Stimulated activated naive CD8-positive, alpha-beta T cell treated with anti-CD3 and anti-CD28 coated beads, Interleukin-15, amount 100 ng/mL, for 72 hours (primary cell): ENCODE measurements at regions not wholly inside any gene's neighbourhood (a gene's known extent, or its start where the extent isn't known, plus 50 kb on each side); places are given as distances from the start of the nearest gene placed in this dataset.
A peak's percentile ranks its signal among the peaks of the same experiment; 100 is the strongest.

Experiments used
- ATAC-seq: fragments of 150-1000 bp; cut with Tn5 transposase; 2 replicates; pipeline ENCODE4 v1.10.0; 2021; ENCODE audit warnings: mild to moderate bottlenecking, moderate library complexity
- DNase-seq, 2 donors: peaks; one replicate each; pipeline ENCODE4 v3.0.0; 2021 to 2022
- H3K27ac Mint-ChIP-seq, 2 donors: one replicate each; pipeline ENCODE4 v1.8.0; 2022; ENCODE audit warnings: mild to moderate bottlenecking in 2 of 2, mixed read lengths in 2 of 2, moderate library complexity in 2 of 2
- H3K27me3 Mint-ChIP-seq: one replicate; pipeline ENCODE4 v1.8.0; 2022; ENCODE audit warnings: mixed read lengths
- H3K4me1 Mint-ChIP-seq: one replicate; pipeline ENCODE4 v1.8.0; 2022; ENCODE audit warnings: mild to moderate bottlenecking, mixed read lengths
- H3K4me3 Mint-ChIP-seq, 2 donors: one replicate each; pipeline ENCODE4 v1.8.0; 2022; ENCODE audit warnings: mild to moderate bottlenecking in 2 of 2, mixed read lengths in 2 of 2, moderate library complexity in 1 of 2
- H3K9me3 Mint-ChIP-seq, 2 donors: one replicate each; pipeline ENCODE4 v1.8.0; 2022; ENCODE audit warnings: mixed read lengths in 2 of 2

DNA sequence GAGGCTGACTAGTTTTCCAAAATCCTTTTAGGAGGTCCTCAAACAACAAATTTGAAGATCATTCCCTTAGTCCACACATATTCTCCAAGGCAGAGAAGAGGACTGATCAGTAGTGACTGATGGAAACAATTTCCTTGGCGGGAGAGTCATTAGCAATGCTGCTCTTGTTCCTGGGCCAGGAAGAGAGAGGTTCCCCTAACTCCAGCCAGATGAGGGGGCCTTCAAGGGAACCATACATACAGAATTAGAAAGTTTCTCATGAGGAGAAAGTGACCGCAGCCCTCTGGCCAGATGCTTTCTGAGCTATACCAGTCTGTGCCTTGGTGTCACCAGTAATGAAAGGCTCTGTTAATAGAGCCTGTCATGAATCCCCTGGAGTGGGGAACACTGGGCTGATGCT, 539.4 kb downstream of the BNC2 start:
- Mint-ChIP-seq H3K4me3 (no peak overlapping the region), H3K9me3 (no peaks in the 10 kb centered on the region), H3K27ac (peak overlapping the region in 1 of 2 donors; percentile 56), H3K4me1 (no peaks in the 10 kb centered on the region), H3K27me3 (no peaks in the 10 kb centered on the region)
- ATAC-seq (no peak), DNase-seq (no peak)

DNA sequence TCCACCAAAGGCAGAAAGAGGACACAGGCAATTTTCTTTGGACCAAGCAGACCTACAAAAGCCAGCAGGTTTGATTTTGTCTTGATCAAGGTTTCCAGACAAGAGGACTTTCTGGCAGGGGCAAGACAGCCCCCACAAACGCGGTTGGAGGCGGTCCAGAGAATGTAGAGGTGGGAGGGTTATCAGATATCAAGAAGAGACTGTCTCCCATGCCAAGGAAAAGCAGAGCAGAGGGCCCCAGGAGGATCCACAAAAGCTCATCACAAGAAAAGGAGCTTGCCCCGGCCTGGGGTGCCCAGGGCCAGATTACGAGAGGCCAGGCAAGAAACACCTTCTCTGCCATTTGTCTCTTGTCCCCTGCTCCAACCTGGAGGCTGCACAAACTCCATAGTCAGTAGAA, 538.9 kb downstream of the BNC2 start:
- DNase-seq: no peak
- Mint-ChIP-seq H3K9me3 (no peaks in the 10 kb centered on the region), H3K4me1 (no peaks in the 10 kb centered on the region), H3K27me3 (no peaks in the 10 kb centered on the region), H3K4me3 (no peak overlapping the region), H3K27ac (peak overlapping the region in 1 of 2 donors; percentile 56)
- ATAC-seq: no peak

DNA sequence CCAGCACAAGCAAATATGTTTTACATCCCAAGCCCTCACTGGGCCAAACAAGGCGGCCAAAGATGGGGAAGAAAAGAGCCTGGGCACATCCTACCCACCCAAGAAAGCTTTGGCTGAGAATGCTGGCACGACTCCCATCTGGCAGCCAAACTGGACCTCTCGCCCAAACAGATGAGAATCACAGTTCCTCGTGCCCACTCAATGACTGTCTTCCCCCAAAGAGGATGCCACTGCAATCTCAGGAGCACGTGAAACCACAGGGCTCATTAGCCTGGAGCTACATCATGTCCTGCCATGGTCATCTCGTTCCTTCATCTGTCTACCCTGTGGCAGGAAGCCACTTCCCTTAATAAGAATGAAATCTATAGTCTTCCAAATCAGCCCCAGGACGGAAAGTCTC, 536.8 kb downstream of the BNC2 start:
- ATAC-seq: no peak
- Mint-ChIP-seq H3K27ac (no peak overlapping the region), H3K4me1 (no peaks in the 10 kb centered on the region), H3K4me3 (no peak overlapping the region), H3K27me3 (no peaks in the 10 kb centered on the region), H3K9me3 (no peaks in the 10 kb centered on the region)
- no peak for DNase-seq

DNA sequence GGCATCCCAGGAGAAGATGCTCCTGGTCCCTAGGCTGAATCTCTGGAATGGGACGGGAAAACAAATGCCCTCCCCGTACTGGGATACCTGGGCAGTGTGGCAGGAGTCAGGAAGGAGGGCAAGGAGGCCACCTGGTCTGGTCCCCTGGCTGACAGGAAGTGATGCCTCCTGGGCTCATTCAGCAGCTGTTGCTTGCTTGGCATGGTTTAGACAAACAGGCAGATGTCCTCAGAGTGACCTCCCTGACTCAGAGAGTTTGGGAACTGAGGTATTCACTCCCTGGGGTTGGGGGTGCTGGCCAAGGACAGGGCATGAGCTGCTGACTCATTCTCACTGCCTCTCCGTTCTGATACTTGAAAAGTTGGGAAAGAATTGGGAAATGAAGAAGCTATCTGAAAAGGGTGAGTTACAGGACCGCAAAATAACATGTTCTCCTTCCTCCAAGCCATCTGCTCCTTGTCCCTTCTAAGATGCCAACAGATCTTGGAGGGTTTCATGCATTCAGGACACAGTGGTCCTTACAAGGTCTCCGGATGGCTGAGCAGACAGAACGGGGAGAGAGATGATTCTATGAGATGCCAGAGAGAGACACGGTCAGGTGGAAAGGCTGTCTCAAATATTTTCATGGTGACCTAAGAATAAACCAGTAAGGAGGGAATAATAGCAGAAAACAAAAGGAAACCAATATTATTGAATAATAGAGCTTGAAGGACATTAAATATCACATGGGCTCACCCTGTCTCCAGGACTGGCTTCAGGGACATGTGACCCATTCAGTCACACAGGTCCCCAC, 534.5 kb downstream of the BNC2 start:
- ATAC-seq: no peak
- H3K4me1 Mint-ChIP-seq: no peaks in the 10 kb centered on the region

DNA sequence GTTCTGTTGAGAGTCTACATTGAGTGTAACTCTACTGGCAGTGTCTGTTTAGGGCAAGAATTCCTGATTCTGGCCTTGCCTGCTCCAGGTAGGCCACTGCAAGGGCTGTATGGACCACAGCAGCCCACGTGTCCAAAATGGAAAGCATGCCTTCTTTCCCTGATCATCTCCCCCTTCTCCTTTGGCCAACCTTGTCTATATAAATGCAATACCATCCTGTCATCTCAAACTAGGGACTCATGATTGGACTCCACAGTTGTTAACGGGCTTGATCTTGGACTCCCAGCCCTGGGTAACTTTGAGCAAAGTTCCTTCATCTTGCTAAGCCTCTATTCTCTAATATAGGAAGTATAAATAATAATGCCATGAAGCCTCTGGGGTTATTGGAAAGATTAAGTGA, 533.6 kb downstream of the BNC2 start:
- H3K4me3 Mint-ChIP-seq: no peak overlapping the region
- DNase-seq: no peak
- no peaks in the 10 kb centered on the region for H3K27me3 Mint-ChIP-seq
- no peaks in the 10 kb centered on the region for H3K9me3 Mint-ChIP-seq
- ATAC-seq: no peak
- H3K4me1 Mint-ChIP-seq: no peaks in the 10 kb centered on the region
- H3K27ac Mint-ChIP-seq: no peak overlapping the region

More for the DNA sequence above, 534.5 kb downstream of the BNC2 start:
- H3K27me3 Mint-ChIP-seq: no peaks in the 10 kb centered on the region
- H3K27ac Mint-ChIP-seq: no peak overlapping the region
- no peaks in the 10 kb centered on the region for H3K9me3 Mint-ChIP-seq
- DNase-seq: no peak
- no peak overlapping the region for H3K4me3 Mint-ChIP-seq

DNA sequence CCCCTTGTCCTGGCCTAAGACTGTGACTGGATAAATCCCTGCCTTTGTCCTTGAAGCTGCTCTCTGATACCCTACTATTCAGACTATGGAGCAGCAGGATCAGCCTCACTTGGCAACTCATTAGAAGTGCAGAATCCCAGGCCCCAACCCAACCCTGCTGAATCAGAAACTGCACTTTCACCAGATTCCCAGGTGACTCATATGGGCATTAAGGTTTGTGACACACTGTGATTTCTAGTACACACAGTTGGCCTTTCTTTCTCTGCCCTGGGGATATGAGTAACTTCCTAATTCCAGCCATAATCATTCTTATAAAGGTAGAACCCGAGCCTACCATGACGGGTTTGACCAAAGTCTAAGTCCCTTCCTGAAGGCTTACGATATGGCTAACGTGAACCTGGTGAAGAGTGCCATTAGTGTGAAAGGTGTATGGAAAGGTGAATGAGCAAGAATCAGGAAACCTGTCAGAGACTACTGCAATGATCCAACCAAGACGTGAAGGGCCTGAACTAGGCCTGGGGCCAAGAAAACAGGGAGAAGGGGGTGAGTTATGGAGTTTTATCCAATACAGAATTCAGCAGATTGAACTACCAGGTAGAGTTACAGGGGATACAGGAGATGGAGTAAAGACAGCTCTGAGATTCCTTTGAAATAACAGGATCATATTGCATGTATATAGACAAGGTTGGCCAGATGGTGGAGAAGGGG, 533.0 kb downstream of the BNC2 start:
- DNase-seq: no peak
- H3K9me3 Mint-ChIP-seq: no peaks in the 10 kb centered on the region
- no peaks in the 10 kb centered on the region for H3K27me3 Mint-ChIP-seq
- ATAC-seq: no peak
- no peak overlapping the region for H3K27ac Mint-ChIP-seq
- H3K4me3 Mint-ChIP-seq: no peak overlapping the region
- no peaks in the 10 kb centered on the region for H3K4me1 Mint-ChIP-seq

DNA sequence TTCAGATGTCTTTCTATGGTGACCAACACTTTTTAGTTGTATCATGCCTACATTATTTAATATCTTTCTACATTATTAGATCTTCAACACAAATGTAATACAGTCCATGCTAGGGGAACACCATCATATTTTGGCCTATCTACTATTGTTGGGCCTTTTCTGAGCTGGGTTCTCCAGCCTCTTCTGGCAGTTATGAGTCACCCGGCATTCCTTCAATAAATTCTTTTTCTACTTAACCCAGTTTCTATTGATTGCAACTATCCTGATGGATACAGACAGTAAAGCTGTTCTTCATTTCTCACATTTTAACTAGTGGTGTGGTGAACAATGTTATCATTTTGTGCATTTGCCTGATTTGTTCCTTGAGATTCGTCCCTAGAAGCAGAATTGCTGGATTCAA, 529.3 kb downstream of the BNC2 start:
- ATAC-seq: no peak
- H3K27me3 Mint-ChIP-seq: no peaks in the 10 kb centered on the region
- H3K9me3 Mint-ChIP-seq: no peaks in the 10 kb centered on the region
- no peak for DNase-seq
- H3K4me3 Mint-ChIP-seq: no peak overlapping the region
- no peaks in the 10 kb centered on the region for H3K4me1 Mint-ChIP-seq
- no peak overlapping the region for H3K27ac Mint-ChIP-seq

DNA sequence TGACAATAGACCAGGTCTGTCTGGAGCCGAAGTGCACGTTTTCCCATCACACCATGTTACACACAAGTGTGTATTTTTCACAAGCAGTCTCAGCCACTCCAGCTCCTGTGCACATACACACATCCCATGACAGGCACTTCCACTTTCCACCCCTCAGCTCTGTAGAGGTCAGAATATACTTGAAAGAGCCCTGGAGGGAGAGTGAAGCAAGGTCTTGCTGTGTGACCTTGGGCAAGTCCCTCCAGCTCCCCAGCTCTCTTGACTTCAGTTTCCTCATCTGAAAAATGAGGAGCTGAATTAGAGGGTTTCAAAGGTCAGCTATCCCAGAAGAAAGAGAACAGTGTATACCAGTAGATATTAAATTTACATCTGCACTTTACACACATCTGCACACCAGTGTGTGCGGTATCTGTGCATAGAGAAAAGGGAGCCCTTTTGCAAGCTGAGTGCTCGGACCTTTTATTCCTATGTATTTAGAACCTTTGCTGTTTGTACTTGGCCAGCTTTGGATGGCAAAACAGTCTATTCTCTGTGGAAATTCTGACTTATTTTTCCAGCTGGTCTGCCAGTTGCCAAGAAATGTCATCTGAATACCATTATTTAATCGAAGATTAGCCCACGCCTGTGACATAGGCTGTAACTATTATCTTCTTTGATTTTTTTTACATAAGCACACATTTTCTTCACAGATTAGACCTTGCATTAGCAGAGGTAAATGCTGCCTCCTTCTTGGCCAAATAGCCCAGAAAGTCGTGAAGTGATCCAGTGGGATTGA, 528.0 kb downstream of the BNC2 start:
- H3K9me3 Mint-ChIP-seq: no peaks in the 10 kb centered on the region
- ATAC-seq (no peak), DNase-seq (no peak)
- no peak overlapping the region for H3K4me3 Mint-ChIP-seq
- H3K4me1 Mint-ChIP-seq: no peaks in the 10 kb centered on the region
- no peaks in the 10 kb centered on the region for H3K27me3 Mint-ChIP-seq
- no peak overlapping the region for H3K27ac Mint-ChIP-seq

DNA sequence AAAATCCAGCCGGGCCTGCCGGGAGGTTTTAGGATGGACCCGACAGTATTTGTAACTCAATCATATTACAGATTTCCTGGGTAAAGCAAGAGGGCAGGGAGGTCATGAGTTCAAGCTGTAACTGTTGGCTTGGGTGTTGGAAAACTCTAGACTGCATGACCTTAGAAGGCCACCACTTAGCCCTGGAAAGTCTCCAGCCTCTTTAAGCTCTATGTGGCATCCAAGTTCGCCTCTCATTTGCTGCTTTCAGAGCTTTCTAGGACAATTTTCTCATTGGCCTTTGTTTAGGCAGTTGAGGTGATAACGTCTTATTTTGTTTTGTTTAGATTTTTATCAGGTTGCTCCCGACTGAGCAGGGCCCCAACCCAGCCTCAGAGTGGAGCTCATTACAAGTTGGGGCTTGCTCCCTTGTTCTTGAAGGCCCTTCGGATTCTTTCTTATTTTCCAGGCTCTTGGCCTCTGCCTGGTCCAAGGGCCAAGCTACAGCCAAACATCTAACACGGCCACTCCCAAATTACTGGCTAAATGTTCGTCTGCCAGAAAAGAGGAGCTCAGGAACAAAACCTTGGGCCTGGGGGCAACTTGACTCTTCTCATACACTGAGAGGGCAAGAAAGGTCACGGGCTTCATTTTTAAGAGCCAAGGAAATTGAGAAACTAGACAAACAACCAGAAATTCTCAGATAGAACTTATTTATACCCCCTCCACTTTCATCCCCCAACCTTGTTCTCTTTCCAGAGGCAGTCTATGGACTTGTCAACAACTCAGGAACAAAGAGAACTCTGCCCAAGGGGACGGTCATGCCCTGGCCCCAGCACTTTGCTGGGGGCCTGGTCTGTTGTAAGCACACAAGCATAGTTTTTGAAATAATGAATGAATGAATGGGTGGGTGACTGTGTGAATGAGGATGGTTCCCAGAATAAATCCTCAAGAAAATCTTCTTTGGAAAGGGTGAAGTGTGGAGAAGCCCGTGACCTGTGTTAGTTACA, 526.9 kb downstream of the BNC2 start:
- H3K27ac Mint-ChIP-seq: no peak overlapping the region
- no peak for DNase-seq
- no peaks in the 10 kb centered on the region for H3K4me1 Mint-ChIP-seq
- no peaks in the 10 kb centered on the region for H3K27me3 Mint-ChIP-seq
- H3K9me3 Mint-ChIP-seq: no peaks in the 10 kb centered on the region
- H3K4me3 Mint-ChIP-seq: no peak overlapping the region
- no peak for ATAC-seq

DNA sequence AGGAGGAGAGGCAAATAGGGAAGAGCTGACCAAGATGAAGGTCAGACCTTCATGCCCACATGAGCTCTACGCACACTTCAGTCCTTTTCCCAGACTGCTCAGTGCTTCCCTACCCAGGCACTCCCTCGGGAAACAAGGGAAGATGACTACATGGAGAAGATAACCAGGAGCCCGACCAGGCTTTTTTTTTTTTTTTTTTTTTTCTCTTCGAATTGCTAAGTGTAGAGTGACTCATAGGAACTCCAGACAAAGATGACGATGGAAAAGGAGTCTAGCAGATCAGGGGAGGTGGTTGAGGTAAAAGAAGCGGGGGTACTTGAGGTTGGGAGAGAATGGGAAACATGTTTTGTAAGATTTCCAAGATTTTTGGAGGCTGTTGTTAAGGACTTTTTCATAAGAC, 526.1 kb downstream of the BNC2 start:
- Mint-ChIP-seq H3K4me3 (no peak overlapping the region), H3K27me3 (no peaks in the 10 kb centered on the region), H3K4me1 (no peaks in the 10 kb centered on the region), H3K9me3 (no peaks in the 10 kb centered on the region), H3K27ac (no peak overlapping the region)
- ATAC-seq (no peak), DNase-seq (no peak)

DNA sequence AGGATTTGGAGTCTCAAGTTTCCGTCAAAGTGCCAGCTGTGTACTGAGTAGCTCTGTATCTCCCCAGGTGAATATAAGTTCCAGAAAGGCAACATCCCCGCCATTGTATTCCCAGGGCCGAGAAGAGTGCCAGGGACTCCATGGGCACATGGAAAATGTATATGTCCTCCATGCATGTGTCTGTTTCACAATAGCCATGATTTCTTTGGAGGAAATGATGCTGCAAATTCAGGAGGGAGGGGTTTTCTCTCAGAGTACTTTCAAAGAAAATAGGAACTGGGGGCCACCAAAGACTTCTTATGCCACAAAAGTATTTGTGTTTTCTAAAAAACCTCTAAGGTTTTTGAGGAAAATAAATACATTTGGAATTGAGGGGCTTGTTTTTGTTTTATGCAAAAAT, 524.6 kb downstream of the BNC2 start:
- DNase-seq: no peak
- H3K4me3 Mint-ChIP-seq: no peak overlapping the region
- ATAC-seq: no peak
- no peak overlapping the region for H3K27ac Mint-ChIP-seq
- H3K4me1 Mint-ChIP-seq: no peaks in the 10 kb centered on the region
- no peaks in the 10 kb centered on the region for H3K27me3 Mint-ChIP-seq
- no peaks in the 10 kb centered on the region for H3K9me3 Mint-ChIP-seq

DNA sequence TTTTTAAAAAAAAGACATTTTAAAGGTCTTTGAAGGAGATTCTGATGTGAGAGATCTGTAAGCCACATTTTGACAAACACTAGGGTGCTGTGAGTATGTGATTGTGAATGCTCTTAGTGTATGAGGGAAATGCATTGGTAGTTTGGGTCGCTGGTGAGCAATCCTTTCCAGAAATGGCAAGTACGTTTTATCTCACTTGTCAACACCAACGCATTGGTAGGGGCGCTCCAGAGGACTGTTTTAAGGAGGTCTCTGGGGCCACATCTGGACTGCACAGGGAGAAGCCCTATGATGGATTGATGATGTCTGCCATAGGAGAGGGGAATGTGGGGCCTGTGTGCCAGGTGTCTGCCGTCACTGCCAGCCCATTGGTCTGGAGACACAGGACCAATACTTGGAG, 522.6 kb downstream of the BNC2 start:
- no peak overlapping the region for H3K4me3 Mint-ChIP-seq
- H3K27ac Mint-ChIP-seq: no peak overlapping the region
- ATAC-seq (no peak), DNase-seq (no peak)
- no peaks in the 10 kb centered on the region for H3K9me3 Mint-ChIP-seq
- H3K4me1 Mint-ChIP-seq: no peaks in the 10 kb centered on the region
- no peaks in the 10 kb centered on the region for H3K27me3 Mint-ChIP-seq

DNA sequence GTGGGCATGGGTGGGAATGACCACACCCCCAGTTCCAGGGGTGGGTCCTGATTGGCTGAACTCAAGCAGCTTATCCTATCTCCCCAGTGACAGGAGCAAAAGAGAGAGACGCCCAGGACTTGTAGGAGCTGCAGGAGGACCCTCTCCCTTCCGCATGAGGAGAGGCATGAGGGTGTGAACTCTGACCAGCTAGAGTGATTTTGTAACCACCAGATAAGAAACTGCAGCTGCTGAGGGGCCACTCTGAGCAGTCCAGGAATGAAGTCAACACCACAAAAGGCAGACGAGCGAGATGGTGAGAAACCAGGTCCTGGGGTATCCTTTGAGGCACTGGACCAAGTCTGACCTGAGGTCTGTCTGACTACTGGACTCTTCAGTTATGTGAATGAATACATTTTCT, 521.9 kb downstream of the BNC2 start:
- Mint-ChIP-seq H3K27ac (no peak overlapping the region), H3K27me3 (no peaks in the 10 kb centered on the region), H3K9me3 (no peaks in the 10 kb centered on the region), H3K4me3 (no peak overlapping the region), H3K4me1 (no peaks in the 10 kb centered on the region)
- no peak for DNase-seq
- ATAC-seq: no peak

DNA sequence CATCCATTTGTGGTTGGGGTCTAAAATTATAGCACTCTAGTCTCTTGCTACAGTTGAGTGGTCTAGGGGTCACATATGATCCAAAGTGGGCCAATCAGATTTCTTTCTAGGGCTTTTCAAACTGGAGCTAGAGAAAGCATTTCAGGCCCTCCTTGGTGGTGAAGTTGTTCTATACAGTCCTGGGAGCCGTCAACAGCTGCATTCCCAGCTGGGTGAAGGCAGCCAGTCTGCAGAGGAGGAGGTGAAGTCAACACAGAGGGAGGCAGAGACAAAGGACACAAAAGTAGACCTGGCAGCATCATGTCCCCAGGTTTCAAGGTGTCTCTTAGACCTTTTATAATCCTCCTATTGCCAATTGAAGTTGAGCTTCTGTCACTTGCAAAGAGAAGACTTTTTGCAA, 518.2 kb downstream of the BNC2 start:
- no peak for DNase-seq
- Mint-ChIP-seq H3K4me3 (no peak overlapping the region), H3K27me3 (no peaks in the 10 kb centered on the region), H3K27ac (no peak overlapping the region), H3K9me3 (no peaks in the 10 kb centered on the region), H3K4me1 (no peaks in the 10 kb centered on the region)
- ATAC-seq: no peak

DNA sequence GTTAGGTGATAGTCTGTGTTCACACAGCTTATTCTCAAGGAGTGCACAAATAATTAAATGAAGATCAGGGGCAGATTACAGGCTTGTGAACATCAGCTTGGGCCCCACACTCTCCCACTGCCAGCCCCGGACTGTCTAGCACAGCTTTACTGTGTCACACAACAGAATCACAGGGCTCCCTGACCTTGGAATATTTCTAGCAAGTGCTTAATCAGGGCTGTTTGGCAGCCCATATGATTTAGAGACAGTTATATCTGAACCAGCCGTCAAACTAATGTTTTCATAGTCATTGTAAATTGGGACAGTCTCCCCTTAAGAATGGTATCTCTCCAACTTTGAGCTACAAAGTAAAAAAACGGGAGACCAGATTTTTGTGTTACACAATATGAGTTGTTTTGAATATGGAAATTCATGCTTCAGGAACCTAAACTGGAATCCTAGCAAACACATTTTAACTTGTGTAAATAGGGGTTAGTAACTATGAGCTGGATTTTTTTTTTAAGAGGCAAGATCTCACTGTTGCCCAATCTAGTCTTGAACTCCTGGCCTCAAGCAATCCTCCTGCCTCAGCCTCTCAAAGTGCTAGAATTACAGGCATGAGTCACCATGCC, 517.6 kb downstream of the BNC2 start:
- H3K4me1 Mint-ChIP-seq: no peaks in the 10 kb centered on the region
- no peaks in the 10 kb centered on the region for H3K9me3 Mint-ChIP-seq
- ATAC-seq: no peak
- DNase-seq: no peak
- no peak overlapping the region for H3K4me3 Mint-ChIP-seq
- no peak overlapping the region for H3K27ac Mint-ChIP-seq
- H3K27me3 Mint-ChIP-seq: no peaks in the 10 kb centered on the region
